Neural progenitor cell (in vitro differentiated cells): ENCODE measurements at regions not wholly inside any gene's neighbourhood (a gene's known extent, or its start where the extent isn't known, plus 50 kb on each side); places are given as distances from the start of the nearest gene placed in this dataset.

ENCODE experiments used
- EZH2 ChIP-seq: fragments of 200-600 bp; sonication (generic); IDR thresholded peaks from 2 replicates; pipeline ENCODE4 v1.6.1; 2017; ENCODE audit warnings: antibody characterized with exemption, mild to moderate bottlenecking, moderate library complexity
- TF ChIP-seq, protein P1 (sequence below): fragments of 200-600 bp; sonication (generic); IDR thresholded peaks from 2 replicates; pipeline ENCODE4 v1.5.1; 2017; ENCODE audit warnings: antibody characterized with exemption, mild to moderate bottlenecking

DNA sequence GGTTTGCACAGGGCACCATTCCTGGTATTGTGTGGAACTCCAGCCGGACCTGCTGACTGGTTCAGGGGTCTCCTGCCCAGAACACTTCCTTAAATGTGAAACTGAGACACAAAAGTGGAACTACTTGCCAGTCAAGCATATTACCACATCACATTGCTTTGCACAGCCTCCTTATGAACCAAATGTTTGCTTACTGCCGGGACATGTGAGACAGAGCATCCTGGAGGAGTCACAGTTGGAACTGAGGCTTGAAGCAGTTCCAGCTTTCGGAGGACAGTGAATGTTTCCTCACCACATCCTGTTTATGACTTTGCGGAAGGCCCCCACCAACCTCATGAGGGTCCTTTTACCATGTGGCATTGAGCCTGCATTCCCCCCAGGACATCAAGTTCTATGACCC lies 105.8 kb upstream of the ARHGAP42 start:
- TF ChIP-seq, protein P1, sequence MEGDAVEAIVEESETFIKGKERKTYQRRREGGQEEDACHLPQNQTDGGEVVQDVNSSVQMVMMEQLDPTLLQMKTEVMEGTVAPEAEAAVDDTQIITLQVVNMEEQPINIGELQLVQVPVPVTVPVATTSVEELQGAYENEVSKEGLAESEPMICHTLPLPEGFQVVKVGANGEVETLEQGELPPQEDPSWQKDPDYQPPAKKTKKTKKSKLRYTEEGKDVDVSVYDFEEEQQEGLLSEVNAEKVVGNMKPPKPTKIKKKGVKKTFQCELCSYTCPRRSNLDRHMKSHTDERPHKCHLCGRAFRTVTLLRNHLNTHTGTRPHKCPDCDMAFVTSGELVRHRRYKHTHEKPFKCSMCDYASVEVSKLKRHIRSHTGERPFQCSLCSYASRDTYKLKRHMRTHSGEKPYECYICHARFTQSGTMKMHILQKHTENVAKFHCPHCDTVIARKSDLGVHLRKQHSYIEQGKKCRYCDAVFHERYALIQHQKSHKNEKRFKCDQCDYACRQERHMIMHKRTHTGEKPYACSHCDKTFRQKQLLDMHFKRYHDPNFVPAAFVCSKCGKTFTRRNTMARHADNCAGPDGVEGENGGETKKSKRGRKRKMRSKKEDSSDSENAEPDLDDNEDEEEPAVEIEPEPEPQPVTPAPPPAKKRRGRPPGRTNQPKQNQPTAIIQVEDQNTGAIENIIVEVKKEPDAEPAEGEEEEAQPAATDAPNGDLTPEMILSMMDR = no peak
- no peak for TF ChIP-seq EZH2
